Parathyroid adenoma (tissue), 2 donors: ENCODE measurements at regions not wholly inside any gene's neighbourhood (a gene's known extent, or its start where the extent isn't known, plus 50 kb on each side); places are given as distances from the start of the nearest gene placed in this dataset.

Experiments used
- H2AFZ ChIP-seq: fragments of 300-600 bp; sonication (generic); one replicate; pipeline ENCODE4 v1.7.0; 2017; ENCODE audit warnings: antibody characterized with exemption, mild to moderate bottlenecking
- H3K27ac ChIP-seq: fragments of 300-600 bp; sonication (generic); one replicate; pipeline ENCODE4 v1.7.0; 2017
- H3K27me3 ChIP-seq: fragments of 300-600 bp; sonication (generic); one replicate; pipeline ENCODE4 v1.7.0; 2017; ENCODE audit warnings: low read length; ENCODE audit not compliant: control insufficient read depth, insufficient read depth
- H3K36me3 ChIP-seq: fragments of 300-600 bp; sonication (generic); one replicate; pipeline ENCODE4 v1.7.0; 2017; ENCODE audit warnings: low read length; ENCODE audit not compliant: control insufficient read depth, insufficient read depth
- H3K4me1 ChIP-seq: fragments of 300-600 bp; sonication (generic); one replicate; pipeline ENCODE4 v1.7.0; 2017; ENCODE audit warnings: control low read depth
- H3K4me2 ChIP-seq: fragments of 300-600 bp; sonication (generic); one replicate; pipeline ENCODE4 v1.7.0; 2017; ENCODE audit warnings: low read length
- H3K4me3 ChIP-seq: fragments of 300-600 bp; sonication (generic); one replicate; pipeline ENCODE4 v1.7.0; 2017; ENCODE audit warnings: low read depth, low read length
- H3K79me2 ChIP-seq: fragments of 300-600 bp; sonication (generic); one replicate; pipeline ENCODE4 v1.7.0; 2017; ENCODE audit warnings: control low read depth
- H3K9ac ChIP-seq: fragments of 300-600 bp; sonication (generic); one replicate; pipeline ENCODE4 v1.7.0; 2017; ENCODE audit warnings: mild to moderate bottlenecking
- H3K9me3 ChIP-seq: fragments of 300-600 bp; sonication (generic); one replicate; pipeline ENCODE4 v1.7.0; 2017; ENCODE audit warnings: low read length; ENCODE audit not compliant: control insufficient read depth
- CTCF ChIP-seq: fragments of 300-600 bp; sonication (generic); IDR thresholded peaks from one replicate; pipeline ENCODE4 v1.7.0; 2017; ENCODE audit warnings: antibody characterized with exemption, mild to moderate bottlenecking
- donor health status: primary hyperparathyroidism.

- Histone ChIP-seq H3K4me1 (no peaks in the 10 kb centered on the region), H3K79me2 (no peaks in the 10 kb centered on the region), H3K27ac (no peak overlapping the region), H3K9ac (no peak overlapping the region), H3K27me3 (no peaks in the 10 kb centered on the region), H3K4me2 (no peak overlapping the region), H3K36me3 (no peaks in the 10 kb centered on the region), H3K4me3 (no peak overlapping the region), H3K9me3 (no peaks in the 10 kb centered on the region), H2AFZ (no peak overlapping the region)
- no peak for TF ChIP-seq CTCF
These were observed 168.3 kb downstream of the PAH start for GRCh38 chr12:102748704-102749103.

GRCh38 chr12:102746963-102747362, 170.1 kb downstream of the PAH start:
- TF ChIP-seq CTCF: no peak
- H3K9ac ChIP-seq: no peak overlapping the region
- H3K4me1 ChIP-seq: no peaks in the 10 kb centered on the region
- no peak overlapping the region for H3K4me2 ChIP-seq
- no peaks in the 10 kb centered on the region for H3K79me2 ChIP-seq
- no peaks in the 10 kb centered on the region for H3K27me3 ChIP-seq
- H2AFZ ChIP-seq: no peak overlapping the region
- no peak overlapping the region for H3K4me3 ChIP-seq
- H3K36me3 ChIP-seq: no peaks in the 10 kb centered on the region
- no peak overlapping the region for H3K27ac ChIP-seq
- no peaks in the 10 kb centered on the region for H3K9me3 ChIP-seq

GRCh38 chr12:102745971-102746600, 171.0 kb downstream of the PAH start:
- TF ChIP-seq CTCF: no peak
- Histone ChIP-seq H3K27me3 (no peaks in the 10 kb centered on the region), H3K4me1 (no peaks in the 10 kb centered on the region), H3K4me3 (no peak overlapping the region), H3K9me3 (no peaks in the 10 kb centered on the region), H2AFZ (no peak overlapping the region), H3K79me2 (no peaks in the 10 kb centered on the region), H3K27ac (no peak overlapping the region), H3K4me2 (no peak overlapping the region), H3K36me3 (no peaks in the 10 kb centered on the region), H3K9ac (no peak overlapping the region)

GRCh38 chr12:102741196-102741595, 175.8 kb downstream of the PAH start:
- TF ChIP-seq CTCF: no peak
- Histone ChIP-seq H3K4me1 (no peaks in the 10 kb centered on the region), H3K27me3 (no peaks in the 10 kb centered on the region)

More at GRCh38 chr12:102741196-102741595, 175.8 kb downstream of the PAH start:
- H3K79me2 ChIP-seq: no peaks in the 10 kb centered on the region
- H3K27ac ChIP-seq: no peak overlapping the region
- H3K36me3 ChIP-seq: no peaks in the 10 kb centered on the region
- no peak overlapping the region for H3K9ac ChIP-seq
- no peaks in the 10 kb centered on the region for H3K9me3 ChIP-seq
- H2AFZ ChIP-seq: no peak overlapping the region
- no peak overlapping the region for H3K4me2 ChIP-seq
- no peak overlapping the region for H3K4me3 ChIP-seq
